GM12878 (cell line): ENCODE measurements at regions not wholly inside any gene's neighbourhood (a gene's known extent, or its start where the extent isn't known, plus 50 kb on each side); places are given as distances from the start of the nearest gene placed in this dataset.

Experiments used
- BCL11A ChIP-seq: IDR thresholded peaks from 2 replicates; pipeline ENCODE4 v1.6.1; 2011; ENCODE audit warnings: low read depth, low read length
- ESRRA ChIP-seq: IDR thresholded peaks from 2 replicates; pipeline ENCODE4 v1.6.1; 2012; ENCODE audit warnings: mild to moderate bottlenecking, low read length, improper control_type of control experiment
- IKZF1 ChIP-seq: fragments of 450-650 bp; conservative IDR thresholded peaks from 2 replicates; pipeline ENCODE4 v1.6.1; 2017; ENCODE audit warnings: antibody characterized with exemption, mild to moderate bottlenecking
- NBN ChIP-seq: fragments of 450-650 bp; IDR thresholded peaks from 2 replicates; pipeline ENCODE4 v1.6.1; 2016
- NFYB ChIP-seq: IDR thresholded peaks from 2 replicates; pipeline ENCODE4 v1.6.1; 2011; ENCODE audit warnings: low read depth, mild to moderate bottlenecking, low read length, improper control_type of control experiment, moderate library complexity; ENCODE audit not compliant: insufficient read depth
- NR2F1 ChIP-seq: fragments of 450-650 bp; conservative IDR thresholded peaks from 2 replicates; pipeline ENCODE4 v1.6.1; 2017; ENCODE audit warnings: mild to moderate bottlenecking
- PRDM15 ChIP-seq: fragments of 450-650 bp; formaldehyde crosslinking; IDR thresholded peaks from 2 replicates; pipeline ENCODE4 v1.4.0; 2020; ENCODE audit warnings: mild to moderate bottlenecking, moderate library complexity
- RELB ChIP-seq: fragments of 450-650 bp; IDR thresholded peaks from 2 replicates; pipeline ENCODE4 v1.6.1; 2017; ENCODE audit warnings: low read depth, mild to moderate bottlenecking, moderate library complexity
- SMAD1 ChIP-seq: fragments of 450-650 bp; IDR thresholded peaks from 2 replicates; pipeline ENCODE4 v1.6.1; 2018; ENCODE audit warnings: mild to moderate bottlenecking, low read depth; ENCODE audit not compliant: partially characterized antibody
- SMARCA5 ChIP-seq: fragments of 450-650 bp; IDR thresholded peaks from 2 replicates; pipeline ENCODE4 v1.6.1; 2017; ENCODE audit warnings: mild to moderate bottlenecking
- SUZ12 ChIP-seq: fragments of 200-600 bp; sonication (generic); IDR thresholded peaks from one replicate; pipeline ENCODE4 v1.6.1; 2018; ENCODE audit warnings: antibody characterized with exemption, mild to moderate bottlenecking; ENCODE audit not compliant: unreplicated experiment
- TCF7 ChIP-seq: IDR thresholded peaks from 2 replicates; pipeline ENCODE4 v1.6.1; 2014; ENCODE audit warnings: antibody characterized with exemption, borderline replicate concordance
- ZBTB4 ChIP-seq: fragments of 450-650 bp; formaldehyde crosslinking; IDR thresholded peaks from 2 replicates; pipeline ENCODE4 v1.4.0; 2022; ENCODE audit warnings: mild to moderate bottlenecking, moderate library complexity

GRCh38 chr15:38048001-38048455 is 113.6 kb downstream of the TMCO5A start (continued):
- TF ChIP-seq RELB: peak; percentile 90
- TF ChIP-seq BCL11A: peak; percentile 78; the same call in 1 of the 2 replicates
- TF ChIP-seq ZBTB4: no peak
- TF ChIP-seq NFYB: no peak
- TF ChIP-seq TCF7: no peak
- TF ChIP-seq NBN: peak; percentile 61; the same call in 1 of the 2 replicates
- TF ChIP-seq SMARCA5: peak; percentile 65; the same call in 1 of the 2 replicates
- TF ChIP-seq ESRRA: no peak
- TF ChIP-seq IKZF1: peak; percentile 68
- no peak for TF ChIP-seq PRDM15 (CRISPR knock-in tag)
- peak; percentile 19 for TF ChIP-seq SMAD1
- 0 out of 2 replicates have a peak, but pooled peaks have one; percentile 14 for TF ChIP-seq NR2F1
- no peak for TF ChIP-seq SUZ12
